Activated naive CD4-positive, alpha-beta T cell treated with anti-CD3 and anti-CD28 coated beads for 36 hours (primary cell): ENCODE measurements at regions not wholly inside any gene's neighbourhood (a gene's known extent, or its start where the extent isn't known, plus 50 kb on each side); places are given as distances from the start of the nearest gene placed in this dataset.
"Not testable (repeated sequence)": the region's sequence is repeated elsewhere in the genome, so short reads cannot be mapped to it uniquely, and the experiment has no call there.

ENCODE experiments used
- CTCF ChIA-PET: fragments of 350-600 bp; sonication (Branson Sonifier 250); formaldehyde crosslinking; loops from one replicate; lab custom pipeline; 2021; ENCODE audit warnings: antibody characterized with exemption; lab: Charles Lee
- DNase-seq: peaks from one replicate; pipeline ENCODE4 v3.0.0-alpha.2; 2020
- H3K27ac Mint-ChIP-seq: one replicate; pipeline ENCODE4 v1.8.0; 2021; ENCODE audit warnings: mild to moderate bottlenecking, mixed read lengths
- H3K27me3 Mint-ChIP-seq: one replicate; pipeline ENCODE4 v1.8.0; 2021; ENCODE audit warnings: low read depth, mixed read lengths
- H3K36me3 Mint-ChIP-seq: one replicate; pipeline ENCODE4 v1.8.0; 2021; ENCODE audit warnings: low read depth, mixed read lengths
- H3K4me1 Mint-ChIP-seq: one replicate; pipeline ENCODE4 v1.8.0; 2021; ENCODE audit warnings: low read depth, mixed read lengths
- H3K4me3 Mint-ChIP-seq: one replicate; pipeline ENCODE4 v1.8.0; 2021; ENCODE audit warnings: mild to moderate bottlenecking, moderate library complexity, mixed read lengths
- H3K9me3 Mint-ChIP-seq: one replicate; pipeline ENCODE4 v1.8.0; 2021; ENCODE audit warnings: mixed read lengths
- intact Hi-C: fragments of 100-400 bp; cut with micrococcal nuclease; formaldehyde crosslinking; loops from one replicate; pipeline ENCODE4 v1.15.1; 2023

- Mint-ChIP-seq H3K27ac (no peak overlapping the region), H3K4me3 (no peak overlapping the region), H3K4me1 (no peaks in the 10 kb centered on the region), H3K9me3 (no peaks in the 10 kb centered on the region), H3K27me3 (no peaks in the 10 kb centered on the region), H3K36me3 (no peaks in the 10 kb centered on the region)
- CTCF ChIA-PET: no interaction called here
- DNase-seq: no peak
- intact Hi-C loops: no loop called here
These were observed 199.5 kb upstream of the DDX18 start for GRCh38 chr2:117614823-117615534.

DNA sequence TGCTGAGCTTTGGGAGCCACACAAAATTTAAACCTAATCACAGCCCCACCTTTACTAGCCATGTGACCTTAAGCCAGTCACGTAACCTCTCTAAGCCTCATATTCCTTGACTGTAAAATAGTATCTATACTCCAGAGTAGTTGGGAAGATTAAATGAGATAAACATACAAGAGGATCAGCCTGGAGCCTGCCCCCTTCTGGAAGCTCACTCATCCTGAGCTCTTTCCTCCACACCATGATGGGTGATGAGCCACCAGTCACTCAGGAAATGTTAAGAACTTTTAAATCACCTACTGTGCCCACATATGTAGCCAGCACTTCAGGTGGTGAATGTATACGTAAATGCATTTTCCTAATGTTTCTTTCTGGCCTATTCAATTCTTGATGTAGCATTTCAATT is 195.9 kb upstream of the DDX18 start:
- Mint-ChIP-seq H3K4me3 (no peak overlapping the region), H3K9me3 (no peaks in the 10 kb centered on the region), H3K27ac (no peak overlapping the region), H3K36me3 (no peaks in the 10 kb centered on the region), H3K4me1 (no peaks in the 10 kb centered on the region), H3K27me3 (no peaks in the 10 kb centered on the region)
- intact Hi-C loops: no loop called here
- CTCF ChIA-PET: no interaction called here
- no peak for DNase-seq

DNA sequence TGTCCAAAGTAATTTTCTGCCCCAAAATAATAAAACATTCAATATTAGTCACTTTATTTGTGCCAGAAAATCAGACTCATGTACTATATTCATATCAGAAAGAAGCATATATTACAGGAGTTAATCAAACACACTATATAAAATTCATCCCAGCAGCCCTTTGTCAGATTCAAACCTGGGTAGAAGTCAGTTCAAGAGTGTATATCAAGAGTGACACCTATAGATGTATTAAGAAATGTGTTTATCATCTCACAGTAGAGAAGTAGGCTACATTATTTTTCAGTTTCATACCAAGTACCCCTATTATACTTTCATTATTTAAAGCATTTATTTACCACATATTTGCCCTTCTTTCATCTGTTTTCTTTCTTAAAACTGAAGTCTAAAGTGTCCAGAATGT is 193.2 kb upstream of the DDX18 start:
- CTCF ChIA-PET: no interaction called here
- H3K4me1 Mint-ChIP-seq: no peaks in the 10 kb centered on the region

GRCh38 chr2:117623175-117623574 is 191.3 kb upstream of the DDX18 start:
- DNase-seq, intact Hi-C loops, CTCF ChIA-PET, H3K27me3 Mint-ChIP-seq, H3K4me3 Mint-ChIP-seq, H3K4me1 Mint-ChIP-seq, H3K9me3 Mint-ChIP-seq, H3K36me3 Mint-ChIP-seq, H3K27ac Mint-ChIP-seq: not testable (repeated sequence)

More for the DNA sequence above, 193.2 kb upstream of the DDX18 start:
- Mint-ChIP-seq H3K4me3 (no peak overlapping the region), H3K27ac (no peak overlapping the region), H3K36me3 (no peaks in the 10 kb centered on the region), H3K9me3 (no peaks in the 10 kb centered on the region), H3K27me3 (no peaks in the 10 kb centered on the region)
- intact Hi-C loops: no loop called here
- no peak for DNase-seq

DNA sequence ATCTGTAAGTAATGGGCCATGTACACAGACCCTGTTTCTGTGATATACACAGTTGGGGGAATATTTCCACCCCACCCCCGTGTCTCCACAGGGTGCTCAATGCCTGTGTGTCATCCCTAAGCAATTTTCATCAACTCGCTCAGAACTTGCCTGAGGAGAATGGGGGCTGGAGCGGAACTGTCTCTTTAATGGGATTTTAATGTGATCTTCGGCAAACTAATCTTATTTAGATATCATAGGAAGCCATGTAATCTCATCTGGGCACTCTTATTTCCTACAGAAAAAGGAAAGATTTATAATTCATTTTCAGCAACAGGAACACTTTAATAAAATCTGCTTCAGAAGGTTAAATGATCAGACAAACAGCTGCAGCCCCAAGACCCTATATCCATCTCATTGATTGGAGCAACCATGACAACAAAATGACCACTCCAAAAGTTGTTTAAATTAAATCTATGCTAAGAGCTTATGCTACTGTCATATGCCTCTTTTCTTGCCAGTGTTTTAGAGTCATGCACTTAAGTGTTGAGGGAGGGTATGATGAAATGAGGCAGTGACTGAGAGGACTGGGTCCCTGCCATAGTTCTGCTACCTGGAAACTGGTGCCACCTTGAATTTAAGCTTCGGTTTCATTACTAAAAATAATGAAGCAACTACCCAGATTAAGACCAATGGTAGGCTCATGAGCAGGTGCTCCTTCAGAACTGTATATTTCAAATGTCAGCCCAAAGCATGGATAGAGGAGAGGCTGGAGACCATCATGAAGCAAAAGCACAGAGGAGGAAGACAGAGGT is 183.1 kb upstream of the DDX18 start:
- intact Hi-C loops: no loop called here
- no peak for DNase-seq
- no peaks in the 10 kb centered on the region for H3K9me3 Mint-ChIP-seq
- CTCF ChIA-PET: no interaction called here
- H3K4me3 Mint-ChIP-seq: no peak overlapping the region
- H3K4me1 Mint-ChIP-seq: no peaks in the 10 kb centered on the region
- H3K36me3 Mint-ChIP-seq: no peaks in the 10 kb centered on the region
- H3K27me3 Mint-ChIP-seq: no peaks in the 10 kb centered on the region
- H3K27ac Mint-ChIP-seq: no peak overlapping the region

GRCh38 chr2:117635481-117635880 is 179.0 kb upstream of the DDX18 start:
- CTCF ChIA-PET: no interaction called here
- H3K27me3 Mint-ChIP-seq: no peaks in the 10 kb centered on the region
- H3K27ac Mint-ChIP-seq: no peak overlapping the region
- no peak for DNase-seq
- no peak overlapping the region for H3K4me3 Mint-ChIP-seq
- H3K9me3 Mint-ChIP-seq: no peaks in the 10 kb centered on the region
- H3K4me1 Mint-ChIP-seq: no peaks in the 10 kb centered on the region
- intact Hi-C loops: no loop called here
- no peaks in the 10 kb centered on the region for H3K36me3 Mint-ChIP-seq

DNA sequence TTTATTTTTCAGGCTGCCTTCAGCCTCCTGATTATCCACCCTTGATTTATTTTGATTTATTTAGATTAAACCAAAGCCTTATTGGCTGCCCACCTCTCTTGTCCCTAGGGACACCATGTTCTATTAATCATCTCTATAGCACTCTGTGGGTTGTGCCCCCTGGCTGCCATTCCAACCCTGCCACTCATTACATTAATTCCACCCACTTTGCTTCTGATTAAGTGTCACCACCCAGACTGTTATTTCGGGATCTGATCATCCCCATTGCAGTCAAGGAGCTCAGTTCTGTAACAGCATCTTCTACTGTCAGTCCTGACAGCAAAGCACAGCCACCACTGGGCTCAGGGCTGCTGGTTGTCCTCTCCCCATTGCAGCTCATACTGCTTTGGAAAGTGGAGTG is 175.1 kb upstream of the DDX18 start:
- intact Hi-C loops: no loop called here
- Mint-ChIP-seq H3K9me3 (no peaks in the 10 kb centered on the region), H3K27ac (no peak overlapping the region), H3K4me3 (no peak overlapping the region), H3K36me3 (no peaks in the 10 kb centered on the region), H3K27me3 (no peaks in the 10 kb centered on the region), H3K4me1 (no peaks in the 10 kb centered on the region)
- CTCF ChIA-PET: no interaction called here
- no peak for DNase-seq

DNA sequence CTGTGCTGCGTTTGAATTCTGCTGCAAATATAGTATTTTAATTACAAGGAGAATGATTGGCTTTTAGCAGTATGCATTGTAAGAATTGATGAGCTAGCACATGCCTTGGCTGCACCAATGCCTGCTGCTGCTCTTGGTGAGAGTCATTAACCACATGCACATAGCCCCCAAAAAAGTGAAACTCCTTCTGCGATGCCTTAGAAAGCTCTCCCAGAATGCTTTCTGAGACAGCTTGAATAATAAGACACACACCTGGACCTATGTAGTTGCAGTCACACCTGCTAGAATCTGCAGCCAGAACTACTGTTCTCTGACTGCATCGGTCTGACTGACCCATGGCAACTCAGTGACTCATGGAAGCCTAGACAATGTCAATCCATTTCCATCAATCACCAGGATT is 170.1 kb upstream of the DDX18 start:
- H3K4me1 Mint-ChIP-seq: no peaks in the 10 kb centered on the region
- intact Hi-C loops: no loop called here
- peaks cover 2% of the 10 kb centered on the region for H3K27me3 Mint-ChIP-seq
- no peak for DNase-seq
- no peak overlapping the region for H3K4me3 Mint-ChIP-seq
- no peaks in the 10 kb centered on the region for H3K9me3 Mint-ChIP-seq
- no peak overlapping the region for H3K27ac Mint-ChIP-seq
- CTCF ChIA-PET: no interaction called here
- H3K36me3 Mint-ChIP-seq: no peaks in the 10 kb centered on the region

DNA sequence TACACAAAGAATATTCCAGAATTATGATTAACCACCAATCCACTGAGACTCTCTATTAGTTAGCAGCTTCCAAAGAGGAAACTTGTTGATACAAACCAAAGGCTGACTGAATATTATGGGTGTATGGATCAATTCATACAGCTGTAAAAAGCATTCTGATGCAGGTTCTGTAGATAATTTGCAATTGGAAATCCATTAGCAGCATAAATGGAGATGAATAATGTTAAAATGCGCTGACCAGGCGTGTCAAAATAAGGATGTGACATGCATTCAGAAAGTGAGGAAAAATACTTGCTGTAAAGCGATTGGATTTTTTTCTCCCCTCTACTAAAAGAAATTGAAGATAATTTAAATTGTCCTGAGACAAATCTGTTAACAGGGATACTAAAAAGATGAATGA is 169.0 kb upstream of the DDX18 start:
- Mint-ChIP-seq H3K27me3 (peaks cover 2% of the 10 kb centered on the region), H3K4me1 (no peaks in the 10 kb centered on the region), H3K4me3 (no peak overlapping the region), H3K36me3 (no peaks in the 10 kb centered on the region), H3K9me3 (no peaks in the 10 kb centered on the region), H3K27ac (no peak overlapping the region)
- CTCF ChIA-PET: no interaction called here
- intact Hi-C loops: no loop called here
- DNase-seq: no peak

DNA sequence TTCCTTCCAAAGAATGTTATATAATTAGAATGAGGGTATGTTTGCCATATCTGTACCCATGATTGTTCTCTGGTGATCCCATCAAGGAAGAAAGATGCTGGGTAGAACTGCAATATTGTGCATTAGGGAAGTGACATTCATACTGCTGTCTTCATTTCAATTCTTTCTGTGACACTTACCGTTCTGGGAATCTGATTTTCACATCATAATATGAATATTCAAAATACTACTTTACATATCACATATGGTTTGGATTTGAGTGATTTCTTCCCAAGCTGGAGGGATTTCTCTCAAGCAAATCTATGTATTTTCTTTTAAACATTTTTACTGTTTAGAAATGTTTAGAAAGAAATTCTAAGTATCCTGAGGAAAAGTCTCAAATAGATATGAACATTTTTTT is 168.4 kb upstream of the DDX18 start:
- Mint-ChIP-seq H3K27ac (no peak overlapping the region), H3K36me3 (no peaks in the 10 kb centered on the region), H3K4me1 (no peaks in the 10 kb centered on the region), H3K4me3 (no peak overlapping the region), H3K9me3 (no peaks in the 10 kb centered on the region), H3K27me3 (peaks cover 2% of the 10 kb centered on the region)
- intact Hi-C loops: no loop called here
- CTCF ChIA-PET: no interaction called here
- DNase-seq: no peak

DNA sequence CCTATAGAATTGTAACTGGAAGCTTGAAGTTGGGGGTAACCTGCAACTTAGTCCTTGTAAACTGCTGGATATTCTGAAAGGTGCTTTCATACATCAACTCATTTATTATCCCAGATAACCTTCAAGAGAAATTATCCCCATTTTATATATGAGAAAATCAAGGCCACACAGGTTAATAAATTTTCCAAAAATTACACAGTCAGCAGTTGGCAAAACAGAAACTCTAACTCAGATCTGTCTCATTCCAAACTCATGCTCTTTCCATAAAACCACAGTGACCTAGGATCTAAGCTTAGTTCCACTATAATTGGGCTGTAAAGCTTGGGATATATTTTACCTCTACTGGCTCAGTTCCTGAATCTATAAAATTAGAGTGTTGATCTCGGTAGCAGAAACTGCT is 167.6 kb upstream of the DDX18 start:
- CTCF ChIA-PET: no interaction called here
- Mint-ChIP-seq H3K36me3 (no peaks in the 10 kb centered on the region), H3K4me3 (no peak overlapping the region), H3K27me3 (peaks cover 2% of the 10 kb centered on the region), H3K4me1 (no peaks in the 10 kb centered on the region), H3K27ac (no peak overlapping the region), H3K9me3 (no peaks in the 10 kb centered on the region)
- DNase-seq: no peak
- intact Hi-C loops: no loop called here

DNA sequence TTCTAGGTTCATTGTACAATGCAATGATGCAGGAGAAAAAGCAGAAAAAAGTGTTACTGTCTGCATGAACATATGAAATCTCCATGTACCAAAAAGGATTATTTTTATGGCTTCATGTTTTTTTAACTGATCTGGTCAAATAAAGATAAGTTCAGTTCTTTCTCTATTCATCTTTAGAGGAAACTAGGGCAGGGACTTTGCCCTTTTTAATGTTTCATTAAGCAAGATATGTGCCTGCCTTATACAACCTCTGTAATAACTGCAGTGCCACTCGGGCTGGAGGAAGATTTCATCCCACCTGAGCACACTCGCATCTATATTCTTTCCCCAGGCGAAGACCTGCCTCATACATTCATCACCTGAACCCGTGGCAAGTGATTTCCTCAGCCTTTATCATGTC is 157.9 kb upstream of the DDX18 start:
- H3K27ac Mint-ChIP-seq: no peak overlapping the region
- intact Hi-C loops: no loop called here
- no peak overlapping the region for H3K4me3 Mint-ChIP-seq
- CTCF ChIA-PET: no interaction called here
- no peak for DNase-seq
- peaks cover 2% of the 10 kb centered on the region for H3K27me3 Mint-ChIP-seq
- H3K9me3 Mint-ChIP-seq: no peaks in the 10 kb centered on the region
- H3K4me1 Mint-ChIP-seq: no peaks in the 10 kb centered on the region
- no peaks in the 10 kb centered on the region for H3K36me3 Mint-ChIP-seq

- Mint-ChIP-seq H3K36me3 (no peaks in the 10 kb centered on the region), H3K27me3 (peaks cover 2% of the 10 kb centered on the region), H3K4me1 (no peaks in the 10 kb centered on the region), H3K9me3 (no peaks in the 10 kb centered on the region), H3K27ac (no peak overlapping the region), H3K4me3 (no peak overlapping the region)
- CTCF ChIA-PET: no interaction called here
- intact Hi-C loops: no loop called here
- no peak for DNase-seq
These were observed 152.9 kb upstream of the DDX18 start for GRCh38 chr2:117661619-117662018.
